ENCODE measurements at regions not wholly inside any gene's neighbourhood (a gene's known extent, or its start where the extent isn't known, plus 50 kb on each side); places are given as distances from the start of the nearest gene placed in this dataset.
A peak's percentile ranks its signal among the peaks of the same experiment; 100 is the strongest.
"Not testable (repeated sequence)": the region's sequence is repeated elsewhere in the genome, so short reads cannot be mapped to it uniquely, and the experiment has no call there.

GRCh38 chr1:201639826-201640225 lies 100.9 kb downstream of the NAV1 start:
- DNase-seq, result no peak

GRCh38 chr1:201640624-201641023 lies 101.7 kb downstream of the NAV1 start:
- DNase-seq, result peak; percentile 84

- DNase-seq, result no peak
Measured at GRCh38 chr1:201641524-201642253, 102.8 kb downstream of the NAV1 start.

- DNase-seq, result peak; percentile 78
Measured at GRCh38 chr1:201643835-201644104, 104.8 kb downstream of the NAV1 start.

- no peak for DNase-seq
Measured at GRCh38 chr1:201644197-201644596, 105.3 kb downstream of the NAV1 start.

DNA sequence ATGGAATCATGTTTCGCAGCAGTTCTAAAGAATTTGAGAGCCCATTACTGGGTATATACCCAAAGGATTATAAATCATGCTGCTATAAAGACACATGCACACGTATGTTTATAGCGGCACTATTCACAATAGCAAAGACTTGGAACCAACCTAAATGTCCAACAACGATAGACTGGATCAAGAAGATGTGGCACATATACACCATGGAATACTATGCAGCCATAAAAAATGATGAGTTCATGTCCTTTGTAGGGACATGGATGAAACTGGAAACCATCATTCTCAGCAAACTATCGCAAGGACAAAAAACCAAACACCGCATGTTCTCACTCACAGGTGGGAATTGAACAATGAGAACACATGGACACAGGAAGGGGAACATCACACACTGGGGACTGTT lies 106.1 kb downstream of the NAV1 start:
- DNase-seq, result not testable (repeated sequence)

DNA sequence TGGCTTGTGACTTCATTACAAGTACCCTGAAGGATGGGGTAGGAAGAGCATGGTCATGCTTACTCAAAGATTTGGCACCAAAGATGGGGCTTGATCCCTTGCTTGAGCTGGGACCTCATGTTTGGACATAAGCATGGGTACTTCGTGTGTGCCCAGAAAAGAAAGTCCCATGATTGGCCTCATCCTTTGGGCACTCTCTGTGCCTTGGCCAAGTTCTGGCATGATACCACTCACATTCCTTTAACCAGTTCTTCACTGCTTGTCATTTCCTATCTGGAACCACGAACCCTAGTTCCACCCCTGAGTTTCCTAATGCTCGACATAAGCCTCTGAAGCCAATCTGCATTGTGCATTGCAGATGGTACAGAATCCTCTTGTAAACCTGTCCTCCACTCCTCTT lies 107.0 kb downstream of the NAV1 start:
- DNase-seq, result no peak

DNA sequence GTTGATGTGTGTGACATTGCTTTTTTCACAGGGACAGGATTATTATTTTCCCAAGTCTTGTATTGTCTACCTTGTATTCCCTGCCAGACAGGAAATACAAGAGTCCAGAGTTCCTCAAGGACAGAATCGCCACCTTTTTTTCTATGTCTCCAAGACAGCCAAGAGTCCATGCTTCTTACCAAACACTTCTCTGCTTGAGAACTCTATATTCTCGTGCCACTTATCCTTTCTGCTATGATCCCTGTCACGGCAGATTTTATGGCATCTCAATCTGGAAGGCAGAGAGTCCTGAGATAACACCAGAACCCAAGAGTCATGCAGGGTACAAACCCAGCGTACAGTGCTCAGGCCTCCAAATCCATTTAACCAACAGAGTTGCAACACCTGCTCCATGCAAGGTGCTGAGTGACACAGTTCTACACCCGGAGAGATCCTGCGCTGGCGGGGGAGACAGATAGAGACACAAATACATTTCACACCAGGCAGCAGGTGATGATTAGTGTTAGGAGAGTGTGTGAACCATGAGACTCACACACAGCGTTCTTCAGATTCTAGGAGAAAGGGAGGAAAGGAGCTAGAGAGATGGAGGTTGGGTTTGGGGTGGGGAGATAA lies 107.6 kb downstream of the NAV1 start:
- no peak for DNase-seq

DNA sequence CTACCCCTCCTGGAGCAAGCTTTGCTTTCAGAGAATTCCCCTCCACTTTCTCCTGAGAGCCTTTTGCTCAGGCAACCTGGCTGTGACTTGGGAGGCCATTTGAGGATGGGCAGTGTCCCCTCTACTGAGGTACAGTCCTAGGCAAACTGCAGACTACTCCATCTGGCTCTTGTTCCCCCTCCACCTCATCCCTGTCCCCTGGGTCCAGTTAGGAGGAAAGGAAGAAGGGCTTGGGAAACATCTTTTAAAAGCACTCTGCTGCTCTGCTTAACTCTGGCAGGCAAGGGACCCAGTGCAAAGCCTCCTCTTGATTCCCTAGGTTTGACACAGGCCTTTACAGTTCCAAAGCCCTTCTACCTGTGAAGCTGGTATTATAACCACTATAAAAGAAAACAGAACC lies 108.2 kb downstream of the NAV1 start:
- no peak for DNase-seq

DNA sequence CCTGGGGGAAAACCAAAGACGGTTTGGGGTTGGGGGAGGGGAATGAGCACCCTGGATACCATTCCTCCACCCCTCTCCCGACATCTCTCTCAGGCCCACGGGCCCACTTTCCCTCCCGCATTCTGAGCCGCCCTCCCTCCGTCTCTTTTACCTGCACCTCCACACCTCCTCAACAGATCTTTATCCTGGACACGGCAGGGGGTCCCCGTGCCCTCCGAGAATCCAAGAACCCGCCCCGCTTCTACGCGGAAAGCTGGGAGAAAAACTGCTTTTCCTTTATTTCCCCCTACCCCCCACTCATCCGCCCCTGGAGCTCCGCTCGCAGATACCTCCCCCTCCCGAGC lies 108.8 kb downstream of the NAV1 start:
- DNase-seq, result no peak

DNA sequence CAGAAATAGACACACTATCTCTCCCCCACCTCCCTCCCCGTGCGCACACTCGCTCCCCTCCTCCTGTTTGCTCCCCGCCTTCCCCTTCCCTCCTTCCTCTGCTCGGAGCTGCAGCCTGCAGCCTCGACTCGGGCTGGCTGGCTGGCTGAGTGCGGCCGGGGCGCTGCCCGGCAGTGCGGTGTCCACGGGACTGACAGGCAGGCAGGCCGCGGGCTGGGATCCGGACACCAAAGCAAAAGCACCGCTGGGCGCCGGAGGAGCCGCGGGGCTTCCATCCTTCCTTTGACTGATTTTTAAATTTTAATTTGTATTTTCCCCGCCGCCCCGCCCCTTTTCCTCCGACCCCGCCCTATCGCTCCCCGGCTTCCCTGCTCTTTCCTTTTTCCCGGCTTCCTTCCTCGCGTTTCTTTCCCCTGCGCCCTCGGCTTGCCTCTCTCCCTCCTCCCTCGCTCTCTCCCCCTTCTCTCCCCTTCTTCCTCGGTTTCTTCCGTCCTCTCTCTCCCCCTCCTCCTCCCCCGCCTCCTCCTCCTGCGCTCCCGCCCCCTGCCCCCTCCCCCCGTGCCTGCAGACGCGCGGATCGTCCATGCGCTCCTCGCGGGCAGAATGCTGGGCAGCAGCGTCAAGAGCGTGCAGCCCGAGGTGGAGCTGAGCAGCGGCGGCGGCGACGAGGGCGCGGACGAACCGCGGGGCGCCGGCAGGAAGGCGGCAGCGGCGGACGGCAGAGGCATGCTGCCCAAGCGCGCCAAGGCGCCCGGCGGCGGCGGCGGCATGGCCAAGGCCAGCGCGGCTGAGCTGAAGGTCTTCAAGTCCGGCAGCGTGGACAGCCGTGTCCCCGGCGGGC lies 109.4 kb downstream of the NAV1 start:
- peak; percentile 72 for DNase-seq

DNA sequence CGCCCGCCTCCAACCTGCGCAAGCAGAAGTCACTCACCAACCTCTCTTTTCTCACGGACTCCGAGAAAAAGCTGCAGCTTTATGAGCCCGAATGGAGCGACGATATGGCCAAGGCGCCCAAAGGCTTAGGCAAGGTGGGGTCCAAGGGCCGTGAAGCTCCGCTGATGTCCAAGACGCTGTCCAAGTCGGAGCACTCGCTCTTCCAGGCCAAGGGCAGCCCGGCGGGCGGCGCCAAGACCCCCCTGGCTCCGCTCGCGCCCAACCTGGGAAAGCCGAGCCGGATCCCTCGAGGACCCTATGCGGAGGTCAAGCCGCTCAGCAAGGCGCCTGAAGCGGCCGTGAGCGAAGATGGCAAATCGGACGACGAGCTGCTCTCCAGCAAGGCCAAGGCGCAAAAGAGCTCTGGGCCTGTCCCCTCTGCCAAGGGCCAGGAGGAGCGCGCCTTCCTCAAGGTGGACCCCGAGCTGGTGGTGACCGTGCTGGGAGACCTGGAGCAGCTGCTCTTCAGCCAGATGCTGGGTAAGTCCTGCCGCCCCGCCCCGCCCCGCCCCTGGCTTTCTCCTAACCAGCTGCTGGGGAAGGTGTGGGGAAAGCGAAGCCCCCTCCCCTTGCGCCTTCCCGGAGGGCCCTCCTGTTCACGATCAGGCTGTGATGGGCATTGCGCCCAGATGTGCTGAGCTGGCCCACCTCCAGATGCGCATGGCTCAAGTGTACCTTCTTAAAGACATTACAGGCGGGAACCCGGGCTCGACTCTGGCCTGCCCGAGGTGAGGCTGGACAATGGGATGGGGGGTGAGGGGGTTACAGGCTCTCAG lies 110.2 kb downstream of the NAV1 start:
- DNase-seq, result no peak

GRCh38 chr1:201649761-201650622 lies 111.1 kb downstream of the NAV1 start:
- DNase-seq, result peak; percentile 68

- no peak for DNase-seq
Measured at GRCh38 chr1:201650623-201650933, 111.7 kb downstream of the NAV1 start.

DNA sequence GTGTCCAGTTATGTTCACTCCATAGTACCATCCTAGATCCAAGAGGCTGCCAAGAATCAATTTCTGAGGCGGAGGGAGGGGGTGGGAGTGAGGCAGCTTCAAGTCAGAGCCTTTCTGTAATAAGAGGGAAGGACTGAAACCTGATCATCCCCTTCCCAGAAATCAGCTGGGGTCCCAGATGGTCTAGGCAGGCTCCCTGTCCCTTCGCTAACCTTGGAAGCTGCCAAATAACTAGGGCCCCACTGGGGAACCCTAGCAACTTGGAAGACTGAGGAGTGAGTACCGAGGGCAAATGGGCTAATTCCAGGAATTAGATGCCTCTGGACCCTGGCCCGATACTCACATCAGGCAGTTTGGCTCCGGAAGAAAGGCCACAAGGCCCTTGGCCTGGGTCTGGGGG lies 113.3 kb downstream of the NAV1 start:
- no peak for DNase-seq

- DNase-seq, result no peak
Measured at GRCh38 chr1:201653233-201653632, 114.3 kb downstream of the NAV1 start.

DNA sequence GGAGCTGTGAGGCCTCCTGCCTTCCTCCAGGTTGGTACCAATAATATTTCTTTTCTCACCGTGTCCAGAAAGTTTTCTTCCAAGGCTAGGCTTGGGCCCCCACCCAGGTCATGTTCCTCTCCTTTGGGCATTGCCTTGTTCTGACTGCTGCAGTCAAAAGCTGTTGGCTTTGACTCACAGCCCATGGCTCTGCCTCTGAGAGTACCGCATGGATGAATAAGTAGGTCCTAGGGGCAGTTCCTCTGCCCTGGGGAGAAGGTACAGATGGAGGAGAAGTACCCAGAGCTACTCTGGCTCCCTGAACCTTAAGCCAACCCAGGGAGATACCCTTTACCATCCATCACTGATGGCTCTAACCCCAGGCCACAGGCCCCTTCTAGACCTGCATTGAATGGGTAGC lies 115.0 kb downstream of the NAV1 start:
- DNase-seq, result no peak

- DNase-seq, result peak; percentile 93
Measured at GRCh38 chr1:201655243-201655642, 116.3 kb downstream of the NAV1 start.

DNA sequence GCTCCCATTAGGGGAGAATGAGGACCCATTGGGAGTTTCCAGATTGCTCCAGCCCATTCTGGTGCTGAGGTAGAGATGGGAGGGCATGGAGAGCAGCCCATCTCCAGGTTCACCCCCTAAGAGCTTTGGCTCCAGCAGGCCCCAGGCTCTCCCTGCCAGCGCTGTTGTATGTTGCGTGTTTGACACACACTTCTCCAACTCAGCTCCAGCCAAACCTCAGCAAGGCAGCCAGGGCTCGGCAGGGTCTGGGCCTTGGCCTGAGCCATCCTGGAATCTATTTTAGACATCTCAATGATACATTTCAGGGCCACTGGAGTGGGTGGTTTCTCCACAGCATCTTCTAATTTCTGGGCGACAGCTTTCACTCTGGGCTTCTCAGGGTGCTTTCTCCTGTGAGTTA lies 117.0 kb downstream of the NAV1 start:
- no peak for DNase-seq

DNA sequence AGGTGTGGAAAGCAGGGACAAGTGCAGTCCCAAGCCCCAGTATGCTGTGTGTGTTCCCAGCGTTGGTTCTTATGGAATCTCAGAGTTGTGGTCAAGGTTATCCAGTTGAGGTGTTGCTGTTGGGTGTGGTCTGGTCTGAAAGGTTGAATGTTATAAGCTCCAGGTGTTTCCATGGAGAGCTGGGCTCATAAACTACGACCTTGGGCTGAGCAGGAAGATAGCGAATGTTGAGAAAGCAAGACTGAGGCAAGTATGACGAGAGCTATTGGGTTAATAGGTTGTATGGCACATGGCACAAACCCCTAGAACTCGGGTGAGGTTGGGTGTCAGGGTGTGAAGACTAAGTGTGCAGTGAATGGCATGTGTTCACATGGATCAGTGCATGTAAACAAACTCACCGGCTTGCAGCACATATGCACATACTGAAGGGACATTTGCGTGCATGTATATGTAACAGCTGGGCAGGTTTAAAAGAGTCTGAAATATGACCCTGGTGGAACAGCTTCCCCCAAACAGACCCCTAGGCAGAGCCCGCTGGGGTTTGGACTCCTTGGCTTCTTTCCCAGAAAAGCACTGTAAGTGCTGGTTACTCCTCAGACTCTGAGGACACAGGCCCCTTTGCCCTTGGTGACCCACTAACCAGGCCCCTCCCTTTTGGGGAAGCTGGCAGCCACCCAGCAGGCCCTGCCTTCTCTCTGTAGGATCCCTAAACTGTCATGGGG lies 117.5 kb downstream of the NAV1 start:
- DNase-seq, result peak; percentile 75

DNA sequence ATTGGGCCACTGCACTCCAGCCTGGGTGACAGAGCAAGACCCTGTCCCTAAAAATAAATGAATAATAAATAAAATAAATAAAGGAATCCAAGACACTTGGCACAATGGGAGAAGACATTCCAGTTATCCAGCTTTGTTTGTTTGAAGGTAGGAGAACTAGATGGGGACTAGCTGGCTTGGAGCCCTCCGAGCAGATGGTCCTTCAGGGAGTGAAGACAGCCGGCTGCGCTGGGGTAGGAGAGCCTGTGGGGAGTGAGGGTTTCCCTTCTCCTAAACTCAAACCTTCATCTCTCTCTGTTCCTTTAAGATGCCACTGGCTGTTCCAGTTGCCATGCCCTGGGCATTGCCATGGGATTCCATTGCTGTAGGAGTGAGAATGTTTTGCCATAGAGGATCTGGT lies 120.6 kb downstream of the NAV1 start:
- DNase-seq, result no peak
